ENCODE measurements at regions not wholly inside any gene's neighbourhood (a gene's known extent, or its start where the extent isn't known, plus 50 kb on each side); places are given as distances from the start of the nearest gene placed in this dataset.
A peak's percentile ranks its signal among the peaks of the same experiment; 100 is the strongest.

DNA sequence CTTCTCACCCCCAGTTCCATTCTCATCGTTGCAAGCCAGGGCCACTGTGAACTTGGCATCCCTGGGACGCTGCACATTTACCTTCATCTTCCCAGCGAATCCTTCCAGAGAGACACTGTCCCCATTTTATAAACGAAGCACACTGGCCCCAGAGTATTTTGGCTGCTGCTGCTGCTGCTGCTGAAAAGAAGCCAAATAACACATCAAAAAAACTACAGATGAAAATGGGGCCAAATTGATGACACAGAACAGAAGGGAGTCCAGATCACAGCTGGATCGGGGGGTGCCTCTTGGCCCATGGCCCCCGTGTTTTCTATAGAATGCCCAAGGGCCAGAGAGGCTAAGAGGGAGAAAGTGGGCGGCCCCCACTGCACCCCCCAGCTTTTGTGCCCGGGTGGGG, 221.0 kb upstream of the IGF1R start:
- no peak for DNase-seq (ENCODE audit: low read depth)
- H3K4me3 ChIP-seq (ENCODE audit: low read depth, low read length), result no peak overlapping the region
- TF ChIP-seq, protein P1, sequence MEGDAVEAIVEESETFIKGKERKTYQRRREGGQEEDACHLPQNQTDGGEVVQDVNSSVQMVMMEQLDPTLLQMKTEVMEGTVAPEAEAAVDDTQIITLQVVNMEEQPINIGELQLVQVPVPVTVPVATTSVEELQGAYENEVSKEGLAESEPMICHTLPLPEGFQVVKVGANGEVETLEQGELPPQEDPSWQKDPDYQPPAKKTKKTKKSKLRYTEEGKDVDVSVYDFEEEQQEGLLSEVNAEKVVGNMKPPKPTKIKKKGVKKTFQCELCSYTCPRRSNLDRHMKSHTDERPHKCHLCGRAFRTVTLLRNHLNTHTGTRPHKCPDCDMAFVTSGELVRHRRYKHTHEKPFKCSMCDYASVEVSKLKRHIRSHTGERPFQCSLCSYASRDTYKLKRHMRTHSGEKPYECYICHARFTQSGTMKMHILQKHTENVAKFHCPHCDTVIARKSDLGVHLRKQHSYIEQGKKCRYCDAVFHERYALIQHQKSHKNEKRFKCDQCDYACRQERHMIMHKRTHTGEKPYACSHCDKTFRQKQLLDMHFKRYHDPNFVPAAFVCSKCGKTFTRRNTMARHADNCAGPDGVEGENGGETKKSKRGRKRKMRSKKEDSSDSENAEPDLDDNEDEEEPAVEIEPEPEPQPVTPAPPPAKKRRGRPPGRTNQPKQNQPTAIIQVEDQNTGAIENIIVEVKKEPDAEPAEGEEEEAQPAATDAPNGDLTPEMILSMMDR (IDR thresholded peaks at IDR 0.05; ENCODE audit: insufficient read depth, low read length), result no peak

DNA sequence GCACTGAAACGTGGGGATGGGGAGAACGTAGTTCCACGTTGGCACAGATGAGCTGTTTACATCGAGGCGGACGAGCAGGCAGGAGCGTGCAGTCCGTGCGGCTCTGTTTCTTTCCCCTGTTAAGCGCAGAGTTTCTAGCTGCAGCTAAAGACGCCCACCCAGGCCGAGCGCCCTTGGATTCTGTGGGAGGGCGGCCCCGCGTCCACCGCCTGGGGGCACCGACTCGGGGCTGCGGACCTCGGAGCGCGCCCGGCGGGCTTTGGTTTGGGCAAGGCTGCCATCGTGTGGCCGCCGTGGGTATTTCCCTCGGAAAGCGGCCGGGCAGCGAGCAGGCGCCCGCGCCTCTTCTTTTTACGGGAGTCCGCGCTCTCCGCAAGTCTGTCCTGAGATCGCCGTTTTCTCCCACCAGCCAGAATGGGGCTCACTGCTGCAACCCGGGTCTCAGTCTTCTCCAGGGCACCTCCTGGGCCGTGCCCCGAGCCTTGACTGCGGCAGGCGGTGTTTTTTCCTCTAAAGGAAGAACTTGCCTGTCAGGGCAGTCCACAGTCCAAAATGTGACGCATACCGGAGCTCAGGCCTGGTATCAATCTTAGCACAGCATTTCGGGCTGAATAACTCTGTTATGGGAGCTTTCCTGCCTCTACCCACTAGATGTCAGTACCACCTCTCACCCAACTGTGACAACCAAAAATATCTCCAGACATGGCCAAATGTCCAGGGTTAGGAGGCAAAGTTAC, 219.9 kb upstream of the IGF1R start:
- TF ChIP-seq, protein P1 (IDR thresholded peaks at IDR 0.05; ENCODE audit: insufficient read depth, low read length), result peak; percentile 77
- peak overlapping the region; percentile 64 for H3K4me3 ChIP-seq (ENCODE audit: low read depth, low read length)
- peak; percentile 65 for DNase-seq (ENCODE audit: low read depth)

DNA sequence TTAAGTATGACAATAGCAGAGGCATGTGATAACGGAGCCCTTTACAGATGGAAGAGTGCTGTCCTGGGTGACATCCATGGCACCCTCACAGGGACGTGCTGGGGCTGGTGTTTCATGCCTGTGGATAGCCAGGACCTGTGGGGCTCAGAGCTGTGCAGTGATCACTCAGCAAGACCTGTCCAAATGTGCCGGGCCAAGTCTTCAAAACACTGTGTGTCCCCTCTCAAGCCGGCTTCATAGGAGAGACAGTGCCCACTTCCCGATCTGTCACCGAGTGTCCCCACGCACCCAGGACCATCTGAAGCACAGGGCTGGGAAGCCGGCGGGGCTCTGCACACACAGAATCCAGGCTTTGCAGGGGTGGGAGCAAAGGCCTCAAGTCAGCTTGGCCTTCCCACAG, 217.2 kb upstream of the IGF1R start:
- TF ChIP-seq, protein P1 (IDR thresholded peaks at IDR 0.05; ENCODE audit: insufficient read depth, low read length), result no peak

DNA sequence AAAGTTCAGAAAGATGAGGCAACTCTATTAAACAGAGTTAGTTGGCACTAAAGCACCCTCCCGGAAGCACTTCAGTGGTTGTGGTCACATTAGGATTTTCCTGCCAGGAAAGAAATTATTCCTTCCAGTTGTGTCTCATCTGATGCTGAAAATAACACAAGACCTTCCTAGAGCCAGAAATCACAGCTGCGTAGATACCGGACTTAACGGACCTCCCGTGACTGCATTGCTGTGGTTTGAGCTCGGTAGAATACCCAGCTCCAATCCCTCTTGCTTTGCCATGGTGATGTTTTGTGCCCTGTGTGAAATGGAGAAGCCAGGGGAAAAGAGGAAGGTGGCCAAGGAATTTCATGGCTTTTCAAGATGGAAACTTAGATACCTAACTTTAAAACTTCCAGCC, 215.0 kb upstream of the IGF1R start:
- no peak overlapping the region for H3K4me3 ChIP-seq (ENCODE audit: low read depth, low read length)
- no peak for DNase-seq (ENCODE audit: low read depth)
- TF ChIP-seq, protein P1 (IDR thresholded peaks at IDR 0.05; ENCODE audit: insufficient read depth, low read length), result no peak

More for the DNA sequence above, 217.2 kb upstream of the IGF1R start:
- no peak overlapping the region for H3K4me3 ChIP-seq (ENCODE audit: low read depth, low read length)
- DNase-seq (ENCODE audit: low read depth), result no peak

DNA sequence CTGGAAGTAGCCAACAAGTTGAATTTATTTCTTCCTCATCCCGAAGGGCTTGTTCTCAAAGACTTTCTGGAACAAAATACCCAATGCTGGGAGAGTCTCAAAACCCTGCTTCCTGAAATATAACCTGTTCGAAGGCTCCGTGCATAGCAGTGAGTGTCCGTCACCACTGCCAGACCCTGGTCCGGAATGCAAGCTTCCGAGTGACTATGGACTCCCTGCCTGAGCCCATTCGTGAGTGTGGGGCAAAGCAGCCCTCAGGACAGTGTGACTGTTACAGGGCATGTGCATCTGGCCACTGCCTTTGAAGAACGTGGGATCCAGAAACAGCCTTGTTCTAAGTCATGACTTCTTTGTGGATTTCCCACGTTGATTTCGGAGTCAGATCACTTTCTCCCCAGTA, 214.5 kb upstream of the IGF1R start:
- no peak for DNase-seq (ENCODE audit: low read depth)
- no peak overlapping the region for H3K4me3 ChIP-seq (ENCODE audit: low read depth, low read length)
- TF ChIP-seq, protein P1 (IDR thresholded peaks at IDR 0.05; ENCODE audit: insufficient read depth, low read length), result no peak

DNA sequence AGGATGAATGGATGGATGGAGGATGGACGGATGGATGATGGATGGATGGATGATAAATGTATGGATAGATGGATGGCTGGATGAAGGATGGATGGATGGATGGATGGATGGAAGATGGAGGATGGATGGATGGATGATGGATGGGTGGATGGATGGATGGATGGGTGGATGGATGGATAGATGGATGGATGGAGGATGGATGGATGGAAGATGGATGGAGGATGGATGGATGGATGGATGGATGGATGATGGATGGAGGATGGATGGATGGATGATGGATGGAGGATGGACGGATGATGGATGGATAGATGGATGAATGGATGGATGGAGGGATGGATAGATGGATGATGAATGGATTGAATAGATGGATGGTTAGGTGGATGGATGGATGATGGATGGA, 210.6 kb upstream of the IGF1R start:
- TF ChIP-seq, protein P1 (IDR thresholded peaks at IDR 0.05; ENCODE audit: insufficient read depth, low read length), result no peak
- H3K4me3 ChIP-seq (ENCODE audit: low read depth, low read length), result no peak overlapping the region
- no peak for DNase-seq (ENCODE audit: low read depth)

DNA sequence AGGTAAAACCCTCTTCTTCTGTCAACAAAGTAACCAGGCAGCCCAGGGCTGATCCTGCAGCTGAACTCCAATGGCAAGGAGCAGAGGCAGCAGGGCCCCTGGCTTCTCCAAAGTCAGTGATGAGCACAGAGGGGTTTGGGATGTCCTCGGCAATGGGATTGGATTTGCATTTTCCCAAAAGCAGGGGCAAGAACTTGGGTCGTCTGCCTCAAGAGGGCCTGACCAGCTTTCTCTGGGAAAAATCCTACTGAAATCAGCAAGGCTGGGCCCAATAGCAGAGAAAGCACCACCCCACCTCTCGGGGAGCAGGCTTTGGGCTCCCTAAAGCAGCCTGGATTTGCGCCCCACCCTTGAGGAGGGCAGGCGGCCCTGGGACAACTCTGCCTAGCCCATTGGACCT, 210.0 kb upstream of the IGF1R start:
- DNase-seq (ENCODE audit: low read depth), result no peak
- H3K4me3 ChIP-seq (ENCODE audit: low read depth, low read length), result no peak overlapping the region
- TF ChIP-seq, protein P1 (IDR thresholded peaks at IDR 0.05; ENCODE audit: insufficient read depth, low read length), result no peak
